ENCODE measurements at regions not wholly inside any gene's neighbourhood (a gene's known extent, or its start where the extent isn't known, plus 50 kb on each side); places are given as distances from the start of the nearest gene placed in this dataset.

DNA sequence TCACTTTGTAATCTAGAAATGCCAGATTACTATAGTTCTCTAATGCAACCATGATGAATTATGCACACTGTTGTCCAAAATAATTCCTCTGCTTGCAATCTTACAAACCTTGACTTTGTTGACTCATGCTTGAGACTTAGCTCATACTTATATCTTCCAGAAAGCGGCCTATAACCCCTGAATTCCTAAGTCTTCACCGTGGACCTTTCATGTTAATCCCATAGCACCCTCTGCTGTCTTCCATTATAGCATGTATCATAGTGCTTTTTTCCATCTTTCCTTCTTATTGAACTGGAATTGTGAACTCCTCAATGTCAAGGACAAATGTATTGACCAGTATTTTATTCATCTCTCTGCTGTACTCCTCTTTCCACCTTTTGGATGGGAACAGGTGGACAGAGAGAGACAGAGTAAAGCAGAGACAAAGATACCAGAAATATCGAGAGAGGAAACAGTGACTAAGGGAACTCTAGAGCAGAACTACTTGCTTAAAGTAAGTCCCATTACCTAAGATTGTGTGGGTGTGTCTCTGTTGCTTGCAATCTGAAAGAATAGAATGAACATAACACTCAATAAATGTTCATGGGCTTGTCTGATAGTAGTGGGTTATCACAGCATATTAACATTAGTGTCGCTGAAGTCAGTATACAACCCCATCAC is 110.0 kb downstream of the LURAP1L start:
- TF ChIP-seq, protein P1, sequence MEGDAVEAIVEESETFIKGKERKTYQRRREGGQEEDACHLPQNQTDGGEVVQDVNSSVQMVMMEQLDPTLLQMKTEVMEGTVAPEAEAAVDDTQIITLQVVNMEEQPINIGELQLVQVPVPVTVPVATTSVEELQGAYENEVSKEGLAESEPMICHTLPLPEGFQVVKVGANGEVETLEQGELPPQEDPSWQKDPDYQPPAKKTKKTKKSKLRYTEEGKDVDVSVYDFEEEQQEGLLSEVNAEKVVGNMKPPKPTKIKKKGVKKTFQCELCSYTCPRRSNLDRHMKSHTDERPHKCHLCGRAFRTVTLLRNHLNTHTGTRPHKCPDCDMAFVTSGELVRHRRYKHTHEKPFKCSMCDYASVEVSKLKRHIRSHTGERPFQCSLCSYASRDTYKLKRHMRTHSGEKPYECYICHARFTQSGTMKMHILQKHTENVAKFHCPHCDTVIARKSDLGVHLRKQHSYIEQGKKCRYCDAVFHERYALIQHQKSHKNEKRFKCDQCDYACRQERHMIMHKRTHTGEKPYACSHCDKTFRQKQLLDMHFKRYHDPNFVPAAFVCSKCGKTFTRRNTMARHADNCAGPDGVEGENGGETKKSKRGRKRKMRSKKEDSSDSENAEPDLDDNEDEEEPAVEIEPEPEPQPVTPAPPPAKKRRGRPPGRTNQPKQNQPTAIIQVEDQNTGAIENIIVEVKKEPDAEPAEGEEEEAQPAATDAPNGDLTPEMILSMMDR (IDR thresholded peaks at IDR 0.05): peak; percentile 42
- TF ChIP-seq EZH2phosphoT487 (IDR thresholded peaks at IDR 0.05): no peak
